Heart right ventricle (tissue), 16 donors: ENCODE measurements at regions not wholly inside any gene's neighbourhood (a gene's known extent, or its start where the extent isn't known, plus 50 kb on each side); places are given as distances from the start of the nearest gene placed in this dataset.

Experiments used
- ATAC-seq, 8 donors: fragments of 200-7000 bp; cut with Tn5 transposase; one replicate each; pipeline ENCODE4 v1.9.1; 2020; ENCODE audit warnings: mild to moderate bottlenecking in 8 of 8, moderate library complexity in 8 of 8, moderate number of reproducible peaks in 1 of 8
- DNase-seq, 2 donors: peaks; one replicate each; pipeline ENCODE4 v3.0.0-alpha.2; 2020
- H3K27ac ChIP-seq, 10 donors: fragments of 200-600 bp; sonication (generic) in 2 of 10; one replicate each; pipeline versions ENCODE4 v1.5.0 to v1.8.0; 2020 to 2022; ENCODE audit warnings: mild to moderate bottlenecking in 3 of 10
- H3K27me3 ChIP-seq, 7 donors: fragments of 200-600 bp; one replicate each; pipeline ENCODE4 v1.8.0; 2021 to 2022; ENCODE audit warnings: mild to moderate bottlenecking in 2 of 7
- H3K36me3 ChIP-seq, 9 donors: fragments of 200-600 bp; sonication (generic) in 1 of 9; one replicate each; pipeline versions ENCODE4 v1.5.0 to v1.8.0; 2020 to 2022; ENCODE audit warnings: mild to moderate bottlenecking in 2 of 9
- H3K4me1 ChIP-seq, 9 donors: fragments of 200-600 bp; sonication (generic) in 1 of 9; one replicate each; pipeline versions ENCODE4 v1.5.0 to v1.8.0; 2020 to 2022; ENCODE audit warnings: mild to moderate bottlenecking in 4 of 9
- H3K4me3 ChIP-seq, 10 donors: fragments of 200-600 bp; sonication (generic) in 2 of 10; one replicate each; pipeline versions ENCODE4 v1.5.0 to v1.8.0; 2020 to 2022; ENCODE audit warnings: mild to moderate bottlenecking in 7 of 10, moderate library complexity in 2 of 10
- H3K9me3 ChIP-seq, 11 donors: fragments of 200-600 bp in 10 of 11; sonication (generic) in 2 of 11; one replicate each; pipeline versions ENCODE4 v1.5.0 to v1.8.0; 2013 to 2022; ENCODE audit warnings: mild to moderate bottlenecking in 2 of 11, control low read depth in 1 of 11, moderate library complexity in 1 of 11
- CTCF ChIP-seq, 9 donors: fragments of 200-600 bp; sonication (generic) in 2 of 9; IDR thresholded peaks; one replicate each; pipeline versions ENCODE4 v1.5.0 to v1.8.0; 2021 to 2022; ENCODE audit warnings: antibody characterized with exemption in 9 of 9, mild to moderate bottlenecking in 5 of 9, moderate library complexity in 1 of 9
- WGBS, 2 donors: extraction: QIAGEN DNeasy Blood & Tissue Kit; methylation state at CpG; one replicate each; pipeline ENCODE4 v1.1.7; 2013; ENCODE audit warnings: inconsistent platforms in 1 of 2; 5-methylcytosine and 5-hydroxymethylcytosine counted together
- intact Hi-C, 10 donors: fragments of 100-400 bp; cut with DNase I; formaldehyde crosslinking; loops; one replicate each; pipeline versions ENCODE4 v1.11.1 to v1.14.2; 2022
- donor health status: Arrhythmogenic right ventricular cardiomyopathy.
- donor health status: ischemic (EF 13 %, LVEDD 7.1; RV severe dilation, severe dysfunction).
- donor health status: healthy with polysubstance abuse.
- donor health status: DM: no; HTN: yes; CAD: no.
- donor health status: DM: no; HTN: no; CAD: no.
- donor health status: ischemic (EF 25% LVEDD 6.9; RV normal size, moderate dysfunction).
- donor health status: ischemic (EF 25% LVEDD 5.7; RV mildly dilated, moderate dysfunction).
- donor health status: healthy.
- donor health status: DM: yes; HTN: yes; CAD: no.
- donor health status: Ischemic cardiomyopathy.
- donor health status: ischemic (EF 35%, LVEDD 5.7; RV mildly dilated, moderate dysfunction).
- donor health status: nonischemic (EF 11% LVEDD 7.7; RV severe dilation, severe dysfunction).
- donor health status: DM: yes; HTN: yes; CAD: no.
- donor health status: PGD.
- donor health status: ischemic (EF 29% LVEDD 5.4; RV normal size, mild dysfunction).
- donor health status: nonischemic (EF 23%, LVEDD 6.1; RV moderate dilation, normal function).

- H3K27ac ChIP-seq: no peak overlapping the region
- intact Hi-C loops: no loop called here
- no peak overlapping the region for H3K4me3 ChIP-seq
- WGBS, 2 donors: 89 to 91% methylated on average over 3 of the region's 3 CpGs
- ATAC-seq (no peak), DNase-seq (no peak)
- H3K36me3 ChIP-seq: no peaks in the 10 kb centered on the region
- no peaks in the 10 kb centered on the region for H3K4me1 ChIP-seq
- no peaks in the 10 kb centered on the region for H3K9me3 ChIP-seq
- H3K27me3 ChIP-seq: no peaks in the 10 kb centered on the region
- TF ChIP-seq CTCF (IDR thresholded peaks at IDR 0.05): no peak
These were observed 654.0 kb upstream of the NR2F2 start for GRCh38 chr15:95676500-95676899.

GRCh38 chr15:95679847-95680582 is 650.5 kb upstream of the NR2F2 start:
- no peak for TF ChIP-seq CTCF (IDR thresholded peaks at IDR 0.05)
- WGBS, 2 donors: 97 to 98% methylated on average over 6 of the region's 6 CpGs
- no peak for ATAC-seq
- no peak for DNase-seq
- Histone ChIP-seq H3K36me3 (no peaks in the 10 kb centered on the region), H3K4me1 (no peaks in the 10 kb centered on the region), H3K4me3 (no peak overlapping the region), H3K27me3 (no peaks in the 10 kb centered on the region), H3K27ac (no peak overlapping the region), H3K9me3 (no peaks in the 10 kb centered on the region)
- intact Hi-C loops: no loop called here

GRCh38 chr15:95680728-95681127 is 649.8 kb upstream of the NR2F2 start:
- H3K27ac ChIP-seq: no peak overlapping the region
- DNase-seq (no peak), ATAC-seq (no peak)
- H3K36me3 ChIP-seq: no peaks in the 10 kb centered on the region
- no peaks in the 10 kb centered on the region for H3K27me3 ChIP-seq
- H3K4me1 ChIP-seq: no peaks in the 10 kb centered on the region
- WGBS, 2 donors: 54 to 66% methylated on average over 2 of the region's 2 CpGs
- H3K9me3 ChIP-seq: no peaks in the 10 kb centered on the region
- intact Hi-C loops: no loop called here
- H3K4me3 ChIP-seq: no peak overlapping the region
- TF ChIP-seq CTCF (IDR thresholded peaks at IDR 0.05): no peak

- 56 to 79% methylated on average over 5 of the region's 5 CpGs for WGBS, 2 donors
- no peaks in the 10 kb centered on the region for H3K4me1 ChIP-seq
- intact Hi-C loops: no loop called here
- no peaks in the 10 kb centered on the region for H3K9me3 ChIP-seq
- H3K36me3 ChIP-seq: no peaks in the 10 kb centered on the region
- H3K27me3 ChIP-seq: no peaks in the 10 kb centered on the region
- no peak overlapping the region for H3K27ac ChIP-seq
- no peak for ATAC-seq
- H3K4me3 ChIP-seq: no peak overlapping the region
- no peak for DNase-seq
- no peak for TF ChIP-seq CTCF (IDR thresholded peaks at IDR 0.05)
These were observed 648.5 kb upstream of the NR2F2 start for GRCh38 chr15:95681836-95682544.
